Lung (tissue), 11 donors: ENCODE measurements at regions not wholly inside any gene's neighbourhood (a gene's known extent, or its start where the extent isn't known, plus 50 kb on each side); places are given as distances from the start of the nearest gene placed in this dataset.

Source experiments
- ATAC-seq: fragments of 200-7000 bp; cut with Tn5 transposase; one replicate; pipeline ENCODE4 v1.9.1; 2020; ENCODE audit warnings: moderate number of reproducible peaks; ENCODE audit not compliant: insufficient read depth, low FRiP score
- DNase-seq, 3 donors: peaks; one replicate each; pipeline ENCODE4 v3.0.0-alpha.2; 2013 to 2017
- H3K27ac ChIP-seq, 2 donors: one replicate each; pipeline ENCODE4 v1.5.1; 2013; ENCODE audit warnings: mild to moderate bottlenecking in 2 of 2, moderate library complexity in 2 of 2, control low read depth in 1 of 2, inconsistent platforms in 1 of 2, low read depth in 1 of 2, low read length in 1 of 2
- H3K27me3 ChIP-seq, 3 donors: one replicate each; pipeline ENCODE4 v1.5.1; 2013; ENCODE audit warnings: low read length in 2 of 3; ENCODE audit not compliant: control insufficient read depth in 3 of 3, insufficient read depth in 3 of 3
- H3K36me3 ChIP-seq, 4 donors: one replicate each; pipeline ENCODE4 v1.5.1; 2013; ENCODE audit warnings: low read length in 4 of 4, mild to moderate bottlenecking in 1 of 4, moderate library complexity in 1 of 4; ENCODE audit not compliant: control insufficient read depth in 4 of 4, insufficient read depth in 4 of 4
- H3K4me1 ChIP-seq, 5 donors: one replicate each; pipeline ENCODE4 v1.5.1; 2013; ENCODE audit warnings: low read length in 5 of 5, mild to moderate bottlenecking in 2 of 5, moderate library complexity in 1 of 5; ENCODE audit not compliant: control insufficient read depth in 5 of 5, insufficient read depth in 5 of 5
- H3K4me3 ChIP-seq: one replicate; pipeline ENCODE4 v1.5.1; 2013; ENCODE audit warnings: mild to moderate bottlenecking, control low read depth, moderate library complexity
- H3K9ac ChIP-seq, 2 donors: one replicate each; pipeline ENCODE4 v1.5.1; 2013; ENCODE audit warnings: low read length in 2 of 2, control low read depth in 1 of 2; ENCODE audit not compliant: insufficient read depth in 1 of 2
- H3K9me3 ChIP-seq, 4 donors: one replicate each; pipeline ENCODE4 v1.5.1; 2013; ENCODE audit warnings: low read length in 3 of 4, mild to moderate bottlenecking in 1 of 4, moderate library complexity in 1 of 4; ENCODE audit not compliant: control insufficient read depth in 4 of 4, insufficient read depth in 3 of 4
- WGBS, 2 donors: extraction: QIAGEN DNeasy Blood & Tissue Kit; methylation state at CpG; one replicate each; pipeline ENCODE4 v1.1.7; 2013; 5-methylcytosine and 5-hydroxymethylcytosine counted together
- TF ChIP-seq, protein P1 (sequence below): IDR thresholded peaks from 2 replicates; pipeline ENCODE4 v1.5.1; 2012; ENCODE audit warnings: mild to moderate bottlenecking; ENCODE audit errors: control extremely low read depth, extremely low read depth
- donor health status: control.
- donor health status: control.
- donor health status: Bipolar disorder and iron deficiency.
- donor health status: healthy.
- donor health status: DM: yes; HTN: yes; CAD: no.

DNA sequence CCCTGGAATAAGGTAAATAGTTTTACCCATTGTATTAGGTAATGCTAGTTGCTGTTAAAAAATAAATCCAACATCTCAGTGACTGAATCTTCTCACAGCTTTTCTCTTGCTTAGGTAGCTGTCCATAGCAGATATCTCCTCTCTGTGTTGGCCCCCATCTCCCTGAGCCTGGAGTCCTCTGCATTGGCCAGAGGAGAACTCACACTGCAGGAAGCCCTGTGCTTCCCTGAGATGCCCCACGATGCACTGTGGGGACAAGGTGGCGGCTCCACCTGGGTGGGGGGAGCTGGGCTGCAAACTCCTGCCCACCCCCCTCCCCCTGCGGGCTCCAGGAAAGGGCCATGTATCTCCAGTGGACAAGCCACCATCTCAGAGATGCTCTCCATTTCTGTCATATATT lies 80.4 kb upstream of the SALL3 start:
- 91 to 95% methylated on average over 3 of the region's 3 CpGs for WGBS, 2 donors
- peaks cover 0 to 10% (median 0%) of the 10 kb centered on the region in 5 donors for H3K4me1 ChIP-seq
- no peak for ATAC-seq
- H3K9ac ChIP-seq = no peak overlapping the region
- TF ChIP-seq, protein P1, sequence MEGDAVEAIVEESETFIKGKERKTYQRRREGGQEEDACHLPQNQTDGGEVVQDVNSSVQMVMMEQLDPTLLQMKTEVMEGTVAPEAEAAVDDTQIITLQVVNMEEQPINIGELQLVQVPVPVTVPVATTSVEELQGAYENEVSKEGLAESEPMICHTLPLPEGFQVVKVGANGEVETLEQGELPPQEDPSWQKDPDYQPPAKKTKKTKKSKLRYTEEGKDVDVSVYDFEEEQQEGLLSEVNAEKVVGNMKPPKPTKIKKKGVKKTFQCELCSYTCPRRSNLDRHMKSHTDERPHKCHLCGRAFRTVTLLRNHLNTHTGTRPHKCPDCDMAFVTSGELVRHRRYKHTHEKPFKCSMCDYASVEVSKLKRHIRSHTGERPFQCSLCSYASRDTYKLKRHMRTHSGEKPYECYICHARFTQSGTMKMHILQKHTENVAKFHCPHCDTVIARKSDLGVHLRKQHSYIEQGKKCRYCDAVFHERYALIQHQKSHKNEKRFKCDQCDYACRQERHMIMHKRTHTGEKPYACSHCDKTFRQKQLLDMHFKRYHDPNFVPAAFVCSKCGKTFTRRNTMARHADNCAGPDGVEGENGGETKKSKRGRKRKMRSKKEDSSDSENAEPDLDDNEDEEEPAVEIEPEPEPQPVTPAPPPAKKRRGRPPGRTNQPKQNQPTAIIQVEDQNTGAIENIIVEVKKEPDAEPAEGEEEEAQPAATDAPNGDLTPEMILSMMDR = no peak
- no peak for DNase-seq
- H3K4me3 ChIP-seq = no peak overlapping the region
- no peaks in the 10 kb centered on the region for H3K36me3 ChIP-seq
- H3K27ac ChIP-seq = no peak overlapping the region
- H3K27me3 ChIP-seq = no peaks in the 10 kb centered on the region
- peaks cover 0 to 18% (median 0%) of the 10 kb centered on the region in 4 donors for H3K9me3 ChIP-seq

GRCh38 chr18:78900938-78901909 lies 78.4 kb upstream of the SALL3 start:
- Histone ChIP-seq H3K4me3 (no peak overlapping the region), H3K4me1 (peaks cover 0 to 7% (median 0%) of the 10 kb centered on the region in 5 donors), H3K36me3 (no peaks in the 10 kb centered on the region), H3K27me3 (no peaks in the 10 kb centered on the region), H3K9ac (no peak overlapping the region), H3K27ac (no peak overlapping the region), H3K9me3 (peaks cover 0 to 19% (median 0%) of the 10 kb centered on the region in 4 donors)
- ATAC-seq (no peak), DNase-seq (no peak)
- 85 to 90% methylated on average over 24 of the region's 24 CpGs for WGBS, 2 donors
- TF ChIP-seq, protein P1 = no peak

DNA sequence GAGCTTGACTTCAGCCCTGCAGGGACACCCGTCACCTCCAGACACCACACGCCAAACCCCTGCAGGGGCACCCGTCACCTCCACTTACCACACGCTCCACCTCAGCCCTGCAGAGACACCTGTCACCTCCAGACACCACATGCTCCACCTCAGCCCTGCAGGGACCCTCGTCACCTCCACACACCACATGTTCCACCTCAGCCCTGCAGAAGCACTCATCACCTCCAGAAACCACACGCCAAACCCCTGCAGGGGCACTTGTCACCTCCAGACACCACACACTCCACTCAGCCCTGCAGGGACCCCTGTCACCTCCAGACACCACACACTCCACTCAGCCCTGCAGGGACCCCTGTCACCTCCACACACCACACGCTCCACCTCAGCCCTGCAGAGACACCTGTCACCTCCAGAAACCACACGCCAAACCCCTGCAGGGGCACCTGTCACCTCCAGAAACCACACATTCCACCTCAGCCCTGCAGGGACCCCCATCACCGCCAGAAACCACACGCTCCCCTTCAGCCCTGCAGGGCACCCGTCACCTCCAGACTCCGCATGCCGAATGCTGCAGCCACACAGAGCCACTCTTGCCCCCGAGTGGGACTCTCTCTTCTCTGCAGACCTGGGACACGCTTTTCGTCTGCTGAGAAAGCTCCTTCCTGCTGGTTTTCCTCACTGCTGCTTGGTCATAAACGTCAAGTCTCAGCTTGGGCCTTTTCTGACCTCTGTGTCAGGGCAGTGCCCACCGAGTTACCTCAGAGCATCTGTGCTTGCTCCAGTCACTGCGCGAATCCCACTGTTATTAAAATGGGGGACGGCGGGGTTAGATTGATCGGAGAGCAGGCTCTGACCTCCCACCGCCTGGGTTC lies 77.5 kb upstream of the SALL3 start:
- H3K27ac ChIP-seq = no peak overlapping the region
- 76 to 84% methylated on average over 24 of the region's 24 CpGs for WGBS, 2 donors

More for the DNA sequence above, 77.5 kb upstream of the SALL3 start:
- Histone ChIP-seq H3K27me3 (no peaks in the 10 kb centered on the region), H3K4me3 (no peak overlapping the region), H3K9ac (no peak overlapping the region), H3K9me3 (peaks cover 0 to 19% (median 0%) of the 10 kb centered on the region in 4 donors), H3K4me1 (peaks cover 0 to under 1% (median 0%) of the 10 kb centered on the region in 5 donors), H3K36me3 (no peaks in the 10 kb centered on the region)
- no peak for ATAC-seq
- TF ChIP-seq, protein P1 = no peak
- no peak for DNase-seq
